ENCODE measurements at regions not wholly inside any gene's neighbourhood (a gene's known extent, or its start where the extent isn't known, plus 50 kb on each side); places are given as distances from the start of the nearest gene placed in this dataset.

- TF ChIP-seq IRF9 (CRISPR knock-in tag; IDR thresholded peaks at IDR 0.05; ENCODE audit: borderline replicate concordance) (no peak), ZNF570 (CRISPR knock-in tag; IDR thresholded peaks at IDR 0.05; ENCODE audit: borderline replicate concordance) (no peak), ZNF12 (CRISPR knock-in tag; IDR thresholded peaks at IDR 0.05) (no peak)
Observed at GRCh38 chr13:99869830-99870229, 101.7 kb downstream of the ZIC5 start (continued).

GRCh38 chr13:99868767-99869166 is 102.8 kb downstream of the ZIC5 start:
- ATAC-seq: no peak
- no peaks in the 10 kb centered on the region for H3K36me3 ChIP-seq (replicated peaks in 1 of 2; ENCODE audit: control insufficient read depth in 1 of 2, insufficient read depth in 2 of 2, low read length in 2 of 2)
- no peak overlapping the region for H3K4me2 ChIP-seq (ENCODE audit: low read depth, low read length)
- intact Hi-C loops (cut with micrococcal nuclease; ENCODE audit: unreplicated experiment) (no loop called here), in situ Hi-C loops (cut with HindIII; ENCODE audit: extremely low pct_ligation_motif_present, low pct_unique_long_range_greater_than_20kb) (no loop called here)
- no peaks in the 10 kb centered on the region for H3K4me1 ChIP-seq (ENCODE audit: insufficient read depth, low read length)
- H4K20me1 ChIP-seq (ENCODE audit: insufficient read depth, low read length): no peaks in the 10 kb centered on the region
- H3K27ac ChIP-seq (ENCODE audit: extremely low read length, insufficient read depth, low read length): no peak overlapping the region
- ChIA-PET CTCF (ENCODE audit: low intra/inter-chr PET ratio, low total read pairs) (no interaction called here), POLR2A (no interaction called here)
- TF ChIP-seq TIGD3 (CRISPR knock-in tag; IDR thresholded peaks at IDR 0.05; ENCODE audit: borderline replicate concordance) (no peak), GLI4 (CRISPR knock-in tag; IDR thresholded peaks at IDR 0.05; ENCODE audit: borderline replicate concordance) (no peak), ZNF546 (CRISPR knock-in tag; conservative IDR thresholded peaks at IDR 0.05) (no peak), ZNF24 (IDR thresholded peaks at IDR 0.05) (no peak), ZSCAN31 (CRISPR knock-in tag; IDR thresholded peaks at IDR 0.05; ENCODE audit: low read depth) (no peak), HES4 (CRISPR knock-in tag; IDR thresholded peaks at IDR 0.05; ENCODE audit: borderline replicate concordance) (no peak), BCL3 (CRISPR knock-in tag; IDR thresholded peaks at IDR 0.05) (no peak), NFE2L1 (CRISPR knock-in tag; IDR thresholded peaks at IDR 0.05; ENCODE audit: borderline replicate concordance) (no peak), NFYB (CRISPR knock-in tag; IDR thresholded peaks at IDR 0.05) (no peak), IRF2 (CRISPR knock-in tag; IDR thresholded peaks at IDR 0.05) (no peak), ARNT (IDR thresholded peaks at IDR 0.05) (no peak), PLRG1 (conservative IDR thresholded peaks at IDR 0.05) (no peak), HMGXB3 (CRISPR knock-in tag; IDR thresholded peaks at IDR 0.05; ENCODE audit: borderline replicate concordance) (no peak), ZNF333 (CRISPR knock-in tag; IDR thresholded peaks at IDR 0.05; ENCODE audit: borderline replicate concordance) (no peak)
- no peaks in the 10 kb centered on the region for H3K27me3 ChIP-seq (ENCODE audit: control insufficient read depth in 1 of 2, insufficient read depth in 2 of 2, low read length in 2 of 2)
- no peak overlapping the region for H2AFZ ChIP-seq (ENCODE audit: low read length)
- 91% methylated on average over 3 of the region's 3 CpGs for WGBS (ENCODE audit: low lambda C conversion rate)
- no TSS peak for BruUV-seq (replicated peaks)
- H3K9me3 ChIP-seq (ENCODE audit: low read length): no peaks in the 10 kb centered on the region
- DNase-seq (ENCODE audit: low spot score): no peak
- H3K79me2 ChIP-seq (ENCODE audit: insufficient read depth, low read length): no peaks in the 10 kb centered on the region
- H3K9ac ChIP-seq (ENCODE audit: insufficient read depth, low read depth, low read length): no peak overlapping the region
- FAIRE-seq: no peak
- H3K4me3 ChIP-seq (replicated peaks in 1 of 3; ENCODE audit: insufficient read depth in 1 of 3, low read depth in 2 of 3, low read length in 3 of 3): no peak overlapping the region
